DOHH2 (cell line): ENCODE measurements at regions not wholly inside any gene's neighbourhood (a gene's known extent, or its start where the extent isn't known, plus 50 kb on each side); places are given as distances from the start of the nearest gene placed in this dataset.

Source experiments
- EZH2phosphoT487 ChIP-seq: fragments of 200-600 bp; sonication (generic); IDR thresholded peaks from 2 replicates; pipeline ENCODE4 v1.6.1; 2017; ENCODE audit warnings: borderline replicate concordance, mild to moderate bottlenecking, antibody characterized with exemption, low read length, moderate library complexity, mixed read lengths
- TF ChIP-seq, protein P1 (sequence below): fragments of 200-600 bp; sonication (generic); IDR thresholded peaks from one replicate; pipeline ENCODE4 v1.5.1; 2014; ENCODE audit warnings: antibody characterized with exemption, mild to moderate bottlenecking, low read depth, low read length; ENCODE audit not compliant: poor library complexity, severe bottlenecking

- TF ChIP-seq, protein P1, sequence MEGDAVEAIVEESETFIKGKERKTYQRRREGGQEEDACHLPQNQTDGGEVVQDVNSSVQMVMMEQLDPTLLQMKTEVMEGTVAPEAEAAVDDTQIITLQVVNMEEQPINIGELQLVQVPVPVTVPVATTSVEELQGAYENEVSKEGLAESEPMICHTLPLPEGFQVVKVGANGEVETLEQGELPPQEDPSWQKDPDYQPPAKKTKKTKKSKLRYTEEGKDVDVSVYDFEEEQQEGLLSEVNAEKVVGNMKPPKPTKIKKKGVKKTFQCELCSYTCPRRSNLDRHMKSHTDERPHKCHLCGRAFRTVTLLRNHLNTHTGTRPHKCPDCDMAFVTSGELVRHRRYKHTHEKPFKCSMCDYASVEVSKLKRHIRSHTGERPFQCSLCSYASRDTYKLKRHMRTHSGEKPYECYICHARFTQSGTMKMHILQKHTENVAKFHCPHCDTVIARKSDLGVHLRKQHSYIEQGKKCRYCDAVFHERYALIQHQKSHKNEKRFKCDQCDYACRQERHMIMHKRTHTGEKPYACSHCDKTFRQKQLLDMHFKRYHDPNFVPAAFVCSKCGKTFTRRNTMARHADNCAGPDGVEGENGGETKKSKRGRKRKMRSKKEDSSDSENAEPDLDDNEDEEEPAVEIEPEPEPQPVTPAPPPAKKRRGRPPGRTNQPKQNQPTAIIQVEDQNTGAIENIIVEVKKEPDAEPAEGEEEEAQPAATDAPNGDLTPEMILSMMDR = no peak
- TF ChIP-seq EZH2phosphoT487 = no peak
Observed at GRCh38 chr6:156056085-156056484, 600.4 kb upstream of the NOX3 start.
